Fibroblast of lung (primary cell): ENCODE measurements at regions not wholly inside any gene's neighbourhood (a gene's known extent, or its start where the extent isn't known, plus 50 kb on each side); places are given as distances from the start of the nearest gene placed in this dataset.

Source experiments
- EZH2 ChIP-seq: IDR thresholded peaks from 2 replicates; pipeline ENCODE4 v1.5.1; 2012; ENCODE audit warnings: low read length, control low read depth, mild to moderate bottlenecking; ENCODE audit errors: missing control alignments
- TF ChIP-seq, protein P1 (sequence below), 2 donors: IDR thresholded peaks in 1 of 2; conservative IDR thresholded peaks in 1 of 2; 1 replicate in 1 of 2; 2 replicates in 1 of 2; pipeline ENCODE4 v1.5.1; 2011 to 2012; ENCODE audit warnings: low read length in 2 of 2, control low read depth in 1 of 2, inconsistent platforms in 1 of 2, low read depth in 1 of 2, mild to moderate bottlenecking in 1 of 2

GRCh38 chr5:104247260-104247659 is 684.7 kb upstream of the NUDT12 start:
- TF ChIP-seq, protein P1, sequence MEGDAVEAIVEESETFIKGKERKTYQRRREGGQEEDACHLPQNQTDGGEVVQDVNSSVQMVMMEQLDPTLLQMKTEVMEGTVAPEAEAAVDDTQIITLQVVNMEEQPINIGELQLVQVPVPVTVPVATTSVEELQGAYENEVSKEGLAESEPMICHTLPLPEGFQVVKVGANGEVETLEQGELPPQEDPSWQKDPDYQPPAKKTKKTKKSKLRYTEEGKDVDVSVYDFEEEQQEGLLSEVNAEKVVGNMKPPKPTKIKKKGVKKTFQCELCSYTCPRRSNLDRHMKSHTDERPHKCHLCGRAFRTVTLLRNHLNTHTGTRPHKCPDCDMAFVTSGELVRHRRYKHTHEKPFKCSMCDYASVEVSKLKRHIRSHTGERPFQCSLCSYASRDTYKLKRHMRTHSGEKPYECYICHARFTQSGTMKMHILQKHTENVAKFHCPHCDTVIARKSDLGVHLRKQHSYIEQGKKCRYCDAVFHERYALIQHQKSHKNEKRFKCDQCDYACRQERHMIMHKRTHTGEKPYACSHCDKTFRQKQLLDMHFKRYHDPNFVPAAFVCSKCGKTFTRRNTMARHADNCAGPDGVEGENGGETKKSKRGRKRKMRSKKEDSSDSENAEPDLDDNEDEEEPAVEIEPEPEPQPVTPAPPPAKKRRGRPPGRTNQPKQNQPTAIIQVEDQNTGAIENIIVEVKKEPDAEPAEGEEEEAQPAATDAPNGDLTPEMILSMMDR (conservative IDR thresholded peaks at IDR 0.05 in 1 of 2, IDR thresholded peaks at IDR 0.05 in 1 of 2; ENCODE audit: low read depth in 1 of 2, low read length in 2 of 2): no peak
- TF ChIP-seq EZH2: no peak
